ENCODE measurements at regions not wholly inside any gene's neighbourhood (a gene's known extent, or its start where the extent isn't known, plus 50 kb on each side); places are given as distances from the start of the nearest gene placed in this dataset.

DNA sequence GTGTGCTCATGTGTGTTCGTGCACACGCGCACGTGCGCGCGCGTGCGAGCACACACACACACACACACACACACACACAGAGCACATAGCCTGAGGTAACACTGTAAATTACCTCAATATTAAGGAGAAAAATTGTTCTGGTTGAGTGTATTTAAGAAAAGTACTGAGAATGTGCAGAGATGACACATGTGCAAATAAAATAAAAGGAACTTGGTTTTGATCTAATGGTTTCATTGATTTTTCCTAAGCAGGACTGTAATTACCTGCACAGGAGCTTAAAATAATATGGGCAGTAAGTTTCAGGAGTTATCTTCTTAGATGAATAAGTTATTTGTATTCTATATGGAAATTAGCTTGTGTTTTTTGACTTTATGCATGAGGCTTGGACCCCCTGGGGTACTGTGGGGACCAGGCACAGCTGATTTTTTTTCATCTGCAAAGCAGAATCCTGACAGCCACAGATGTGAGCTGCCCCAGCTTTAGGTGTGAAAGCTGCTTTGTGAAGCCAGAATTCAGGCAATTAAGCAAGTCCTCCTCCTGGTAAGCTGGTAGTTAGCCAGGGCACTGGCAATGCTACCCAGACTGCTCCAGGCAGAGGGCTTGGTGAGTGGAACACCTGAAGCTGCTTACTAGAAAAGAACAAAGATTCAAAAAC lies 1040.6 kb upstream of the CITED2 start:
- TF ChIP-seq, protein P1, sequence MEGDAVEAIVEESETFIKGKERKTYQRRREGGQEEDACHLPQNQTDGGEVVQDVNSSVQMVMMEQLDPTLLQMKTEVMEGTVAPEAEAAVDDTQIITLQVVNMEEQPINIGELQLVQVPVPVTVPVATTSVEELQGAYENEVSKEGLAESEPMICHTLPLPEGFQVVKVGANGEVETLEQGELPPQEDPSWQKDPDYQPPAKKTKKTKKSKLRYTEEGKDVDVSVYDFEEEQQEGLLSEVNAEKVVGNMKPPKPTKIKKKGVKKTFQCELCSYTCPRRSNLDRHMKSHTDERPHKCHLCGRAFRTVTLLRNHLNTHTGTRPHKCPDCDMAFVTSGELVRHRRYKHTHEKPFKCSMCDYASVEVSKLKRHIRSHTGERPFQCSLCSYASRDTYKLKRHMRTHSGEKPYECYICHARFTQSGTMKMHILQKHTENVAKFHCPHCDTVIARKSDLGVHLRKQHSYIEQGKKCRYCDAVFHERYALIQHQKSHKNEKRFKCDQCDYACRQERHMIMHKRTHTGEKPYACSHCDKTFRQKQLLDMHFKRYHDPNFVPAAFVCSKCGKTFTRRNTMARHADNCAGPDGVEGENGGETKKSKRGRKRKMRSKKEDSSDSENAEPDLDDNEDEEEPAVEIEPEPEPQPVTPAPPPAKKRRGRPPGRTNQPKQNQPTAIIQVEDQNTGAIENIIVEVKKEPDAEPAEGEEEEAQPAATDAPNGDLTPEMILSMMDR (IDR thresholded peaks at IDR 0.05; ENCODE audit: unreplicated experiment in 3 of 3): no peak
- Mint-ChIP-seq H3K27me3 (ENCODE audit: low read depth) (no peaks in the 10 kb centered on the region), H3K4me1 (no peaks in the 10 kb centered on the region), H3K27ac (no peak overlapping the region), H3K36me3 (ENCODE audit: low read depth) (no peaks in the 10 kb centered on the region), H3K9me3 (peaks cover 13% of the 10 kb centered on the region), H3K4me3 (no peak overlapping the region)

DNA sequence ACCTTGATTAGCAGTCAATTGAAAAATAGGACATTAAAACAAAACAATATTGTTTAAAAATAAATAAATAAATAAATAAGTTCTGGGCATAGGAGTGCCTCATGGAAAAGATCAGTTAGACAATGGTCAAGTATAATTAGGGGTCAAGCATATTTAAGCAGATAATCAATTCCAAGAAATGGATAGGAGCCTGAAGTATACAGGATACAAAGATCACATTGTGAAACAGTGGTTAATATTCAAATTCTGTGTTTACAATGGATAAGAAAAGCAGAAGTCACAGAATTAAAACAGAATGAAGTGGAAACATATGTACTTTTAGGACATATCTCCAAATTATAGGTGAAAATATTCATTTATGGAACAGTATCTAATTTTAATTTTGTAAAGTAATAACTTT lies 1028.6 kb upstream of the CITED2 start:
- Mint-ChIP-seq H3K27me3 (ENCODE audit: low read depth) (no peaks in the 10 kb centered on the region), H3K27ac (no peak overlapping the region), H3K36me3 (ENCODE audit: low read depth) (peaks cover 6% of the 10 kb centered on the region), H3K4me3 (no peak overlapping the region), H3K9me3 (peaks cover 15% of the 10 kb centered on the region), H3K4me1 (no peaks in the 10 kb centered on the region)
- TF ChIP-seq, protein P1 (IDR thresholded peaks at IDR 0.05; ENCODE audit: unreplicated experiment in 3 of 3): no peak

DNA sequence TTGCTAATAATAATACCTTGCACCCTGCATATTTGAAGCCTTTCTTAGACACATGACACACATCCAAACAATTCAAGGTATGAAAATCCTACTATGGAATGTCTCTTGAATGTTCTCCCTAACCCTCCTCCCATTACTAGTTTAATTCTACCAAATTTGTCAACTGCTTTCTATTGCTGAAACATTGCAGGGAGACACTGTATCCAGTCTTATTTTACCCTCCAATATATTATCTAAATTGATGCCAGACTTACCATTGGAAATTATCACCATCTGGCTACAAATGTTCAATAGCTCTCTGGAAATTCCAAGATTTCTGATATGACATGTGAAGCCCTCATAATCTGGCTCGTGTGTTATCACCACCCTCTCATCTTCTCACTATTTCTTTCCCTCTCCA lies 1027.3 kb upstream of the CITED2 start:
- H3K27ac Mint-ChIP-seq: no peak overlapping the region
- no peaks in the 10 kb centered on the region for H3K27me3 Mint-ChIP-seq (ENCODE audit: low read depth)
- no peaks in the 10 kb centered on the region for H3K4me1 Mint-ChIP-seq
- peaks cover 7% of the 10 kb centered on the region for H3K9me3 Mint-ChIP-seq
- no peak overlapping the region for H3K4me3 Mint-ChIP-seq
- TF ChIP-seq, protein P1 (IDR thresholded peaks at IDR 0.05; ENCODE audit: unreplicated experiment in 3 of 3): no peak
- H3K36me3 Mint-ChIP-seq (ENCODE audit: low read depth): no peaks in the 10 kb centered on the region

DNA sequence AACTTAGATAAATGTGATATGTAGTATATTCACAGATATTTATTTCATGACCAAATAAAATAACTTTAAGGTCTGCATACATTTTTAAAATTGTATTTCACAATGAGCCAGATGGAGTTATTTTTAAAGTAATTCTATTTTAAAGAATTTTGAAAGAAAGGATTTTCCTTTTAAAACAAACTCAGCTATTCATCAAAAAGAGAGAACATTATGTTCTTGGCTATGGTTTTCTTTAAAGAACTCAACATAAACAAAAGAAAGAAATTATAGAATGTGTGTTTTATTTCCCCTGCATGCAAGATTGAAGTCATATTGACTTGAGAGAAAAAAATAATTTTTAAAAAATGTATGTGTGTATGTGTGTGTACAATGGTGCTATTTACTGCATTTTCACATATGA lies 1023.6 kb upstream of the CITED2 start:
- no peak overlapping the region for H3K27ac Mint-ChIP-seq
- H3K4me1 Mint-ChIP-seq: no peaks in the 10 kb centered on the region
- H3K9me3 Mint-ChIP-seq: no peaks in the 10 kb centered on the region
- TF ChIP-seq, protein P1 (IDR thresholded peaks at IDR 0.05; ENCODE audit: unreplicated experiment in 3 of 3): no peak
- H3K27me3 Mint-ChIP-seq (ENCODE audit: low read depth): no peaks in the 10 kb centered on the region
- no peak overlapping the region for H3K4me3 Mint-ChIP-seq
- no peaks in the 10 kb centered on the region for H3K36me3 Mint-ChIP-seq (ENCODE audit: low read depth)

DNA sequence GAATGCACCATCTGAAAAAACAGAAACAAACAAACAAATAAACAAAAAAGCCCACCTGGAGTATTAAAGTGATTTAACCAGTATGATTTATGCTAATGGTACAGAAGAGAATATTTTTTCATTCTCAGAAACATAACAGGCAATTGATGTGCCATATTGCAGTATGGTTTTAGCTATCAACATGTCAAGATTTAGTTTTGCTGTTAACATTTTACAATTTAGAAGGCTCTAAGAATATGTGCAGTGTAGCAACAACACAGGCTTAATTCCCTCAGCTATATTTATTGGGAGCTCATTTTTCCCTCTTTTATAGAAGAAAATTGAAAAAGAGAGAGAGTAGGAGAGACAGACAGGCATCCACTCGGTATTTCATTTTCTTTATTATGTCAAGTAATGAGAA lies 1022.7 kb upstream of the CITED2 start:
- no peaks in the 10 kb centered on the region for H3K27me3 Mint-ChIP-seq (ENCODE audit: low read depth)
- H3K4me1 Mint-ChIP-seq: no peaks in the 10 kb centered on the region
- no peaks in the 10 kb centered on the region for H3K36me3 Mint-ChIP-seq (ENCODE audit: low read depth)
- TF ChIP-seq, protein P1 (IDR thresholded peaks at IDR 0.05; ENCODE audit: unreplicated experiment in 3 of 3): no peak
- no peak overlapping the region for H3K27ac Mint-ChIP-seq
- no peak overlapping the region for H3K4me3 Mint-ChIP-seq
- no peaks in the 10 kb centered on the region for H3K9me3 Mint-ChIP-seq

Measured in nephron (organoid).